Muscle layer of colon (tissue), 2 donors: ENCODE measurements at regions not wholly inside any gene's neighbourhood (a gene's known extent, or its start where the extent isn't known, plus 50 kb on each side); places are given as distances from the start of the nearest gene placed in this dataset.
"Not testable (repeated sequence)": the region's sequence is repeated elsewhere in the genome, so short reads cannot be mapped to it uniquely, and the experiment has no call there.

Experiments
- H3K27ac ChIP-seq: one replicate; pipeline ENCODE4 v1.7.0; 2013; ENCODE audit warnings: low read depth, mild to moderate bottlenecking, low read length, moderate library complexity
- H3K27me3 ChIP-seq, 2 donors: one replicate each; pipeline ENCODE4 v1.7.0; 2013; ENCODE audit warnings: low read length in 2 of 2, mild to moderate bottlenecking in 2 of 2; ENCODE audit not compliant: insufficient read depth in 2 of 2, control insufficient read depth in 1 of 2
- H3K36me3 ChIP-seq: one replicate; pipeline ENCODE4 v1.7.0; 2013; ENCODE audit warnings: mild to moderate bottlenecking, low read length; ENCODE audit not compliant: insufficient read depth
- H3K4me1 ChIP-seq: one replicate; pipeline ENCODE4 v1.7.0; 2013; ENCODE audit warnings: mild to moderate bottlenecking, low read length; ENCODE audit not compliant: insufficient read depth
- H3K4me3 ChIP-seq, 2 donors: one replicate each; pipeline ENCODE4 v1.7.0; 2013; ENCODE audit warnings: low read length in 2 of 2, low read depth in 1 of 2, mild to moderate bottlenecking in 1 of 2, moderate library complexity in 1 of 2
- H3K9ac ChIP-seq: one replicate; pipeline ENCODE4 v1.7.0; 2013; ENCODE audit warnings: low read length
- H3K9me3 ChIP-seq: one replicate; pipeline ENCODE4 v1.7.0; 2013; ENCODE audit warnings: mild to moderate bottlenecking, low read length
- donor health status: abdominal sarcoma.
- donor health status: Adenocarcinoma of cecum.

- no peak overlapping the region for H3K27ac ChIP-seq
- no peak overlapping the region for H3K4me3 ChIP-seq
- no peaks in the 10 kb centered on the region for H3K9me3 ChIP-seq
- no peaks in the 10 kb centered on the region for H3K36me3 ChIP-seq
- no peaks in the 10 kb centered on the region for H3K4me1 ChIP-seq
- no peak overlapping the region for H3K9ac ChIP-seq
- no peaks in the 10 kb centered on the region for H3K27me3 ChIP-seq
Observed at GRCh38 chr14:97149775-97150174, 352.6 kb downstream of the VRK1 start.

GRCh38 chr14:97153527-97153926, 356.3 kb downstream of the VRK1 start:
- Histone ChIP-seq H3K27ac (no peak overlapping the region), H3K9me3 (no peaks in the 10 kb centered on the region), H3K27me3 (peaks cover 0 to 5% of the 10 kb centered on the region in 2 donors), H3K9ac (no peak overlapping the region), H3K4me1 (no peaks in the 10 kb centered on the region), H3K36me3 (no peaks in the 10 kb centered on the region), H3K4me3 (no peak overlapping the region)

GRCh38 chr14:97155320-97155719, 358.1 kb downstream of the VRK1 start:
- no peaks in the 10 kb centered on the region for H3K9me3 ChIP-seq
- H3K9ac ChIP-seq = no peak overlapping the region
- no peak overlapping the region for H3K27ac ChIP-seq
- H3K27me3 ChIP-seq = peaks cover 0 to 5% of the 10 kb centered on the region in 2 donors
- H3K4me3 ChIP-seq = no peak overlapping the region
- H3K36me3 ChIP-seq = no peaks in the 10 kb centered on the region
- no peaks in the 10 kb centered on the region for H3K4me1 ChIP-seq

GRCh38 chr14:97155814-97156213, 358.6 kb downstream of the VRK1 start:
- H3K9ac ChIP-seq = no peak overlapping the region
- no peaks in the 10 kb centered on the region for H3K36me3 ChIP-seq
- no peaks in the 10 kb centered on the region for H3K9me3 ChIP-seq
- no peaks in the 10 kb centered on the region for H3K4me1 ChIP-seq
- H3K27me3 ChIP-seq = peaks cover 0 to 5% of the 10 kb centered on the region in 2 donors
- H3K27ac ChIP-seq = no peak overlapping the region
- no peak overlapping the region for H3K4me3 ChIP-seq

- H3K27ac ChIP-seq = no peak overlapping the region
- no peaks in the 10 kb centered on the region for H3K4me1 ChIP-seq
- peaks cover 0 to 5% of the 10 kb centered on the region in 2 donors for H3K27me3 ChIP-seq
- H3K9ac ChIP-seq = no peak overlapping the region
- no peak overlapping the region for H3K4me3 ChIP-seq
- no peaks in the 10 kb centered on the region for H3K9me3 ChIP-seq
- no peaks in the 10 kb centered on the region for H3K36me3 ChIP-seq
Observed at GRCh38 chr14:97156705-97157104, 359.5 kb downstream of the VRK1 start.

GRCh38 chr14:97158102-97158501, 360.9 kb downstream of the VRK1 start:
- Histone ChIP-seq H3K9ac (no peak overlapping the region), H3K36me3 (no peaks in the 10 kb centered on the region), H3K4me1 (no peaks in the 10 kb centered on the region), H3K27me3 (peaks cover 0 to 5% of the 10 kb centered on the region in 2 donors), H3K4me3 (no peak overlapping the region), H3K27ac (no peak overlapping the region), H3K9me3 (no peaks in the 10 kb centered on the region)

GRCh38 chr14:97159124-97159523, 361.9 kb downstream of the VRK1 start:
- Histone ChIP-seq H3K27ac (no peak overlapping the region), H3K4me1 (no peaks in the 10 kb centered on the region), H3K4me3 (no peak overlapping the region), H3K27me3 (peaks cover 0 to 5% of the 10 kb centered on the region in 2 donors), H3K36me3 (no peaks in the 10 kb centered on the region), H3K9ac (no peak overlapping the region), H3K9me3 (no peaks in the 10 kb centered on the region)

- Histone ChIP-seq H3K4me3 (no peak overlapping the region), H3K4me1 (no peaks in the 10 kb centered on the region), H3K27me3 (no peaks in the 10 kb centered on the region), H3K36me3 (no peaks in the 10 kb centered on the region), H3K27ac (no peak overlapping the region), H3K9me3 (no peaks in the 10 kb centered on the region), H3K9ac (no peak overlapping the region)
Observed at GRCh38 chr14:97162621-97163020, 365.4 kb downstream of the VRK1 start.

GRCh38 chr14:97164021-97164420, 366.8 kb downstream of the VRK1 start:
- Histone ChIP-seq H3K9ac (no peak overlapping the region), H3K36me3 (no peaks in the 10 kb centered on the region), H3K27ac (no peak overlapping the region), H3K9me3 (no peaks in the 10 kb centered on the region), H3K4me1 (no peaks in the 10 kb centered on the region), H3K4me3 (no peak overlapping the region), H3K27me3 (no peaks in the 10 kb centered on the region)

- H3K4me1 ChIP-seq = no peaks in the 10 kb centered on the region
- H3K9me3 ChIP-seq = no peaks in the 10 kb centered on the region
Observed at GRCh38 chr14:97166497-97166896, 369.3 kb downstream of the VRK1 start.

GRCh38 chr14:97167577-97167976, 370.4 kb downstream of the VRK1 start:
- not testable (repeated sequence) for H3K4me1 ChIP-seq, H3K4me3 ChIP-seq, H3K36me3 ChIP-seq, H3K9me3 ChIP-seq, H3K27ac ChIP-seq, H3K9ac ChIP-seq, H3K27me3 ChIP-seq

More at GRCh38 chr14:97166497-97166896, 369.3 kb downstream of the VRK1 start:
- no peak overlapping the region for H3K9ac ChIP-seq
- H3K27me3 ChIP-seq = no peaks in the 10 kb centered on the region
- no peak overlapping the region for H3K4me3 ChIP-seq
- no peak overlapping the region for H3K27ac ChIP-seq
- H3K36me3 ChIP-seq = no peaks in the 10 kb centered on the region

GRCh38 chr14:97172644-97173043, 375.5 kb downstream of the VRK1 start:
- Histone ChIP-seq H3K4me1 (no peaks in the 10 kb centered on the region), H3K27ac (no peak overlapping the region), H3K36me3 (no peaks in the 10 kb centered on the region), H3K9ac (no peak overlapping the region), H3K27me3 (no peaks in the 10 kb centered on the region), H3K4me3 (no peak overlapping the region), H3K9me3 (no peaks in the 10 kb centered on the region)
